ENCODE measurements at regions not wholly inside any gene's neighbourhood (a gene's known extent, or its start where the extent isn't known, plus 50 kb on each side); places are given as distances from the start of the nearest gene placed in this dataset.

DNA sequence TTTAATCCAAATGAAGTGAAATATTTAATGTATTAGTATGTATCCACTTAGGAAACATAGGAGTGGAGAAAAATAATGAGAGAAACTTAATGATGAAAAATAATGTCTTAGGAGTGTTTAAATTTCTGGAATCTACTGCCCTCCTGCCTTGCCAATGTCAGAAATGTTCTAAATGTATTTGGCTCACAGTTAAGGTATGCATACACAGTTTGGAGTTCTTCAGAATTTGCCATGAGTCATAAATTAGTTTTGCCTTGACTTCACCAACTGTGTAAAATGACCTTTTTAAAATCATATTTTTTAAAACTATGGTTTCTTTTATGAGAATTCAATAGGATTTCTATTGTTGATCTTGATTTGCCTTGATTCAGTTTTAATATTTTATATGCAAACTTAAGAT lies 191.7 kb upstream of the HSF2 start:
- no peaks in the 10 kb centered on the region for H3K36me3 Mint-ChIP-seq
- peaks cover 0 to 4% (median 0%) of the 10 kb centered on the region in 3 donors for H3K27me3 Mint-ChIP-seq (ENCODE audit: low read depth in 3 of 3)
- no peak overlapping the region for H3K27ac Mint-ChIP-seq
- peaks cover 6 to 15% (median 8%) of the 10 kb centered on the region in 6 donors for H3K9me3 Mint-ChIP-seq
- H3K4me1 Mint-ChIP-seq: no peaks in the 10 kb centered on the region
- DNase-seq: no peak
- no peak overlapping the region for H3K4me3 Mint-ChIP-seq

DNA sequence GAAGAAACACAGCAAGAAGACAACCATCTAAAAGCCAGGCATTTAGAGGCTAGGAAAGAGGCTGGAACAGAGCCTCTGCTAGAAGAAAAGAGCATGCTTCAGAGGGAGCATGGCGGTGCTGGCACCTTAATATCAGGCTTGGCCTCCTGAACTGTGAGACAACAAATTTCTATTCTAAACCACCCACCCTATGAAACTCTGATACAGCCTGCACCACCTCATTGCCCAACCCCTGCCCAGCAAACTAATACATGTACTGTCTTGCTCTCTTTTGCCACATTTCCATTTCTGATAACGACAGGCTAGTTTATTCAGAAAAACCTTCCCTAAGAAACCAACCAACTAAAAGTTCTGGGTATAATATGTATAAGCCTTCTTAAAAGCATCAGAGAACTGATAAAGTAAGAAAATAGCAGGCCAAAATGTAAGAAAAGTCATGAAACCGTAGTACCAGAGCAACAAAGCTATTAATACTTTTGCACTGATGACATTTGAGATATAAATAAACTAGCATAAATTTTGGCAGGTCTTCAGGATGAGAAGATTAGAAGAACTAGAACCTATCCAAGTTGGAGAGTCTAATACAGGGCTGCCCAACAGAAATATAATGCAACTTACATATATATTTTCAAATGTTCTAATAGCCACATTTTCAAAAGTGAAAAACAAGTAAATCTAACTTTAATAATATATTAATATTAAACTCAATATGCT lies 184.7 kb upstream of the HSF2 start:
- H3K4me3 Mint-ChIP-seq: no peak overlapping the region
- no peaks in the 10 kb centered on the region for H3K4me1 Mint-ChIP-seq
- peaks cover 0 to 12% (median 6%) of the 10 kb centered on the region in 6 donors for H3K9me3 Mint-ChIP-seq
- peaks cover 0 to 5% (median 0%) of the 10 kb centered on the region in 3 donors for H3K27me3 Mint-ChIP-seq (ENCODE audit: low read depth in 3 of 3)
- no peak for DNase-seq
- H3K36me3 Mint-ChIP-seq: no peaks in the 10 kb centered on the region
- H3K27ac Mint-ChIP-seq: no peak overlapping the region

DNA sequence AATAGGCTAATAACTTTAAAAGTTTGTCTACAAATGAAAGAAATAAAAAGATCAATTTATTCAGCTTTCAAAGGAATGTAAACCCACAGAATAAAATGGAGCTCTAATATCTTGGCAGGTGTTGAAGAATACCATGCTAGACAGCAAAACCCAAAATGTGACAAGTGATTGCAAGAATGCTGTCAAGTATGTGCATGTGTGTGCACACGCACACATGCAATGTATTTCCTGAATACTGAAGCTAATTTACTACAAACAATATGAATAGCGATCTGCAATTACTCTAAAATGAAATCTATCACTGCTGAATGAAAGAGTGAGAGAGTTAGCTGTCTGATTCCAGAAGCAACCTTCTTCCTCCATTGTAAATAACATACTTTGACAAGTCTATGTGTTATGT lies 179.2 kb upstream of the HSF2 start:
- Mint-ChIP-seq H3K4me3 (no peak overlapping the region), H3K36me3 (no peaks in the 10 kb centered on the region), H3K4me1 (no peaks in the 10 kb centered on the region), H3K9me3 (peaks cover 3 to 23% (median 6%) of the 10 kb centered on the region in 6 donors), H3K27me3 (ENCODE audit: low read depth in 3 of 3) (peaks cover 0 to 3% (median 0%) of the 10 kb centered on the region in 3 donors), H3K27ac (no peak overlapping the region)
- no peak for DNase-seq

DNA sequence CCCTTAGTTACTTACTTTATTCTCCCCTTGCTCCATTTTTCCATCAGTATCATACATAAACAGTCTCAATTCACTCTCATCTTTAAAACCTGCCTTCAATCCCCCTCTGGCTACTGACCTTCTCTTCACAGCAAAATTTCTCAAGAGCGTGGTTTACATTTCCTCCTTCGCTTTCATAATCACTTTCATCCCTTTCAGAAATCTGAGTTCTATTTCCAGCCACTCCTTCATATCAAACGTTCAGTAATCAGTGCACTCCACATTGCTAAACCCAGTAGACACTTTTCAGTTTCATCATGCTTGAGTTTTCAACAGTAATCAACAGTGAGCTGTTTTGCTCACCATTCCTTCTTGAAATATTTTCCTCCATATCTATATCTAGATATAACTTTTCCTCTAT lies 176.7 kb upstream of the HSF2 start:
- H3K27ac Mint-ChIP-seq: no peak overlapping the region
- H3K9me3 Mint-ChIP-seq: peaks cover 0 to 22% (median 4%) of the 10 kb centered on the region in 6 donors
- no peaks in the 10 kb centered on the region for H3K36me3 Mint-ChIP-seq
- H3K4me3 Mint-ChIP-seq: no peak overlapping the region
- no peaks in the 10 kb centered on the region for H3K4me1 Mint-ChIP-seq
- H3K27me3 Mint-ChIP-seq (ENCODE audit: low read depth in 3 of 3): no peaks in the 10 kb centered on the region
- DNase-seq: no peak

DNA sequence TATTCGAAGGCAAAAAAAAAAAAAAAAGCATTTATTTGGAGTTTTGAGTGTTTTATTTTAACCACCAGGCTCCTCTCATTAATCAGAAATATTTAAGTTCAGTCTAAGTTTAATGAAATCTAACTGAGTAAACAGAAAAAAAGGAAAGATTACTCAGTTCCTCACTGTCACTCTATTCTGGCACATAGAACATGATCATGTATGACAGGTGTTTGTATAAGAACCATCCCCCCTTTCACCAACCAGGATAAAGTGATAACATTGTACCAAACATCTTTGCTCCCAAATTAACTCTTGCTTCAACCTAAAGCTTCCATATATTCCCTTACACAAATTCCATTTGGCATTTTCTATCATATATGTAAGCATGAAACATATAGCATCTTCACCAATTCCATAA lies 176.2 kb upstream of the HSF2 start:
- no peaks in the 10 kb centered on the region for H3K36me3 Mint-ChIP-seq
- no peak overlapping the region for H3K27ac Mint-ChIP-seq
- no peak for DNase-seq
- peaks cover 3 to 22% (median 4%) of the 10 kb centered on the region in 6 donors for H3K9me3 Mint-ChIP-seq
- no peaks in the 10 kb centered on the region for H3K4me1 Mint-ChIP-seq
- H3K27me3 Mint-ChIP-seq (ENCODE audit: low read depth in 3 of 3): no peaks in the 10 kb centered on the region
- H3K4me3 Mint-ChIP-seq: no peak overlapping the region

DNA sequence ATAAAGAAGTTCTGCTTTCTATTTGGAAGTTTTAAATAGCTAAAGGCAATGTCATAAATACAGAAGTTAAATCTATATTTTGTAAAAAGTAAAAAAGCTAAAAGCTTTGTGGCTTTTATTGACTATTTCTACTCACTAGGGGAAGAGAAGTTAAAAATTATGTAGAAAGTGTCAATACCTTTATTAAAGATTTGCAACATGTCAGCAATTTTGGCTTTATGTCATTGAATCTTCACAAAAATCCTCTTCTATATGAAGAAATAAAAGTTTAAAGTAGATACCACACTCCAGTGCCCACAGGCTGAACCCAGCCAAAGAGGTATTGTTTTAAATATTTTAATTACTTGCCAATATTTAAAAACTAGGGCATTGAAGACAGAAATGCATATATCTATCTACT lies 160.6 kb upstream of the HSF2 start:
- H3K4me1 Mint-ChIP-seq: no peaks in the 10 kb centered on the region
- no peak overlapping the region for H3K27ac Mint-ChIP-seq
- H3K27me3 Mint-ChIP-seq (ENCODE audit: low read depth in 3 of 3): peaks cover 0 to 2% (median 0%) of the 10 kb centered on the region in 3 donors
- no peak overlapping the region for H3K4me3 Mint-ChIP-seq
- no peak for DNase-seq
- H3K9me3 Mint-ChIP-seq: peaks cover 5 to 31% (median 13%) of the 10 kb centered on the region in 6 donors
- H3K36me3 Mint-ChIP-seq: no peaks in the 10 kb centered on the region

DNA sequence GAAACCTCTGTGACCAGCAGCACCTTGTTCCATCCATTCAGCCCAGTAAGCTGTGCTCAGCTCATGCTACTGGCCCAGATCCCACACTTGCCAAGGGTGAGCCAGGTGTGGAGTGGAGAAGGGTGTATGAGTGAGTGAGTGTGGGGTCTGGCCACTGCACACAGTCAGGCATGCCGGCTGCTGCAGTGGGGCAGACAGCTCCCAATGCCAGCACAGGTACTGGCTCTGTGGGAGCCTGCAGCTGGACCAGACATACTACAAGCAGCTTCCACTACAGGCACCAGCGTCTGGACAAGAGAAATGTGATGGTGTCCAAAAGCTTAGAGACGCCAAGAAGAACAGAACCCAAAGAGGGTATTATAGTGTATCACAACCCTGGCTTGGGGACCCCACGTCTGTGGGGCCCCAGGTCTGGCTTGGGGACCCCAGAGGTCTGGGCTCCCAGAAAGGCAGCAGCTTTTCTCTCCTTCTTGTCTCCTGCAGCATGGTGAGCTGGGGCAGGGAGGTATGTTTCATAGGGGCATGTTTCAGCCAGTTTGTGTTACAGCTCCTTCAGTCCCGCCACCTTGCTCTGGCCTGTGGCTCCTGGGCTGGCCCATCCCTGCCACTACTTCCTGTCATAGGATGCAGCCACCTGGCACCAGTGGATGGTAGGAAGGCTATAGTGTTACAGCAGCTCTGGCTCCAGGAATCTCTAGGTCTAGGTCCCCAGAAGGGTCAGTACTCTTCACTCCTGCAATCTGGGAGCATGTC lies 152.4 kb upstream of the HSF2 start:
- Mint-ChIP-seq H3K4me1 (no peaks in the 10 kb centered on the region), H3K9me3 (peaks cover 7 to 31% (median 22%) of the 10 kb centered on the region in 6 donors), H3K27ac (no peak overlapping the region), H3K4me3 (no peak overlapping the region), H3K36me3 (no peaks in the 10 kb centered on the region), H3K27me3 (ENCODE audit: low read depth in 3 of 3) (no peaks in the 10 kb centered on the region)
- DNase-seq: no peak

DNA sequence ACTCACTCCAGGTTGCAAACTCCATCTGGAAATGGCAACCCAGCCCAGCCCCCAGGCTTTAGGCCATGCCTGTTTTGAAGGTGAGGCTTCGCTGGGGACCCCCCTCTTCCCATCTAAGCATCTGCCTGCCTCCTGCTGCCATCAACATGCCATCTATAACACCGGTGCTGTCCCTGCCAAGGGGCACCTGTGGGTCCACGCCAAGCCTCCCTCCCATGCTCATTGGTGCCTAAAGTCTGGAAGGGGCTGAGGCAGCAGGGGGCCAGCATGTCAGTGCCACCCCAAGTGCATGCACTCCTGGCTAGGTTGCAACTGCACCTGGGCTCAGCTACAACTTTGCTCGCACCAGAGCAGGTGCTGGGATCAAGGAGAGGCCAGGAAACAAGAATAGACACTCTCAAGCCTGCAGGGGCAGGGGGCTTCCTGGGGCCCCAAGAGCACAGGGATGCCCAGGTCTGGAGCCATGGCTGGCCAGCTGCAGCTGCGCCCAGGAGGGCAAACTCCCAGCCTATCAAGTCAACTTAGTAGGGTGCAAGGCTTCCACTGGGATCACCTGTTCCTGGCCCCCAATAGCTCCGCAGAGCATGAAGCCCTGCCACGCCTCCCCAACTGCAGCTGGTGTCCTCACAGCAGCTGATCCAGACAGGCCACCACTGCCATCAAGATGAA lies 151.3 kb upstream of the HSF2 start:
- H3K27ac Mint-ChIP-seq: no peak overlapping the region
- peaks cover 8 to 23% (median 19%) of the 10 kb centered on the region in 6 donors for H3K9me3 Mint-ChIP-seq
- H3K4me3 Mint-ChIP-seq: no peak overlapping the region
- no peak for DNase-seq
- H3K36me3 Mint-ChIP-seq: no peaks in the 10 kb centered on the region
- H3K27me3 Mint-ChIP-seq (ENCODE audit: low read depth in 3 of 3): peaks cover 0 to 1% (median 0%) of the 10 kb centered on the region in 3 donors
- no peaks in the 10 kb centered on the region for H3K4me1 Mint-ChIP-seq

DNA sequence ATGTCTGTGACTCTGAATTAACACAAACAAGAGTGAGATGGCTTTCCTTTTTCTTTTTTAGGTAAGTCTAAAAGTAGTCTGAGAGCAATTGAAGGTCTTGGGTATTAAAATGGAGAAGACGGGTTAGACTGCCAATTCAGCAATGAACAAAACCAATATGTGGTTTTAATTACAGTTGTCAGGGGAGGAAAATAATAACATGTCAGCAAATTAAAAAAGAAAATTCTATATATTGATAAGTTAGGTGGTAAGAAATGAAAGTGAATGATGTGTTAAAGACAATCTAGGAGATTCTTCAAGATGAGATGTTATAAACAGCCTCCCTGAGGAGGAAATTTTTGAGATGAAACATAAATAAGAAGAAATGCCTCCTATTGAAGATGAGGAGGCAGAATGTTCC lies 150.6 kb upstream of the HSF2 start:
- Mint-ChIP-seq H3K9me3 (peaks cover 4 to 19% (median 12%) of the 10 kb centered on the region in 6 donors), H3K4me1 (no peaks in the 10 kb centered on the region), H3K27ac (no peak overlapping the region), H3K36me3 (no peaks in the 10 kb centered on the region), H3K27me3 (ENCODE audit: low read depth in 3 of 3) (peaks cover 0 to 2% (median 0%) of the 10 kb centered on the region in 3 donors), H3K4me3 (no peak overlapping the region)
- DNase-seq: no peak

DNA sequence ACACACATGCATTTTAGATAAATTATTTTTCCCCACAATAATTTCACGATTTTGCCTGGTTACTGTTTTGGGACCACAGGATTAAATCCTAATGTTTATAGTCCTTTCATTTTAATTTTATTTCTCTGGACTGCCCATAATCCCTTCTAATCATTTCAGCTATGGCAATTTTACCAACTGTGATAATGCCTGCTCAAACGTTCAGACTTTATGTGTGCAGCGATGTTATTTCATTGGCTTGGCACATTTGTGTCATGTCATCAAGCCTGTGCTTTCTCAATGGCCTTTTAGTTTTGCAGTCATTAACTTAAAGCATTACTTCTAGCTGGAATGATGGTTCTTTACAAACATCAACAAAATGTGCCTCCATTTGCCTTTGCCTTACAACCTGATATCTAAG lies 140.6 kb upstream of the HSF2 start:
- Mint-ChIP-seq H3K4me1 (no peaks in the 10 kb centered on the region), H3K4me3 (no peak overlapping the region), H3K9me3 (peaks cover 0 to 15% (median 3%) of the 10 kb centered on the region in 6 donors), H3K27me3 (ENCODE audit: low read depth in 3 of 3) (no peaks in the 10 kb centered on the region), H3K36me3 (no peaks in the 10 kb centered on the region), H3K27ac (no peak overlapping the region)
- DNase-seq: no peak

DNA sequence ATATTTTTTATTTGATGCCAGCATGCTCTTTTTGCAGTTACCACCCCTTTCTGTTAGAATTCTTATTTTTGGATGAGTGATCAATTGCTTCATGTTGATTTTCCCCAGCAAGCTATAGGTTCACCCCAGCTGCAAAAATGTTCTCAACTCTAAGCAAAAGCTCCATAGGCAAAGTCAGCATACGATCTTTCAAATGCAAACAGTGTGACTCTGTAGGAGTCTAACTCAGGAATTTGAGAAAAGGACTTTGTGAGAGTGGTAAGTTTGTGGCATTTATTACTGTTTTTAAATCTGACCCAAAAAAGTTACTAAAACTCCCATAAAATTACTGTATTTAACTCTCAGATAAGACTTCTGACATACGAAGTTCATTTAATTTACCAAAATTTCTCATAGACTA lies 134.9 kb upstream of the HSF2 start:
- Mint-ChIP-seq H3K36me3 (no peaks in the 10 kb centered on the region), H3K9me3 (peaks cover 3 to 28% (median 5%) of the 10 kb centered on the region in 6 donors)
- DNase-seq: no peak

DNA sequence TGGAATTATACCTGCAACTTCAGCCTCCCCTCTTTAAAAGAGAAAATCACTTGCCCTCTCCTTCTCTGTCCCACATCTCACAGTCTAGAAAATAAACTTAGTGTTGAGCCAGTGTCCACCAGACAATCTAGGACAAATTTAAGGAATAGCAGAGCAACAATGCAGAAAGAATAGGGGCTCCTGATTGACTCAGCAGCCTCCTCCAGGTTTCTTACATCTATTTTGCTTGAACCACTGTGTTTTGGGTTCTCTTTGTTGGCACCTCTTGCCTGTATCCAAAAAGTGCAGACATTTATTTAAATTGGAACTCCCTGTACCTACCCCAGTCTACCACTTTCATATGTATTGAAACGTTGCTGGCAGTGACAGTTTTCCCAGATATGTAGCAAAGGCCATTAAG lies 133.7 kb upstream of the HSF2 start:
- H3K9me3 Mint-ChIP-seq: peaks cover 0 to 24% (median 5%) of the 10 kb centered on the region in 6 donors
- no peaks in the 10 kb centered on the region for H3K4me1 Mint-ChIP-seq
- H3K27ac Mint-ChIP-seq: no peak overlapping the region
- no peaks in the 10 kb centered on the region for H3K36me3 Mint-ChIP-seq
- no peak overlapping the region for H3K4me3 Mint-ChIP-seq
- H3K27me3 Mint-ChIP-seq (ENCODE audit: low read depth in 3 of 3): no peaks in the 10 kb centered on the region
- DNase-seq: no peak

More for the DNA sequence above, 134.9 kb upstream of the HSF2 start:
- Mint-ChIP-seq H3K4me3 (no peak overlapping the region), H3K27ac (no peak overlapping the region), H3K4me1 (no peaks in the 10 kb centered on the region), H3K27me3 (ENCODE audit: low read depth in 3 of 3) (no peaks in the 10 kb centered on the region)

DNA sequence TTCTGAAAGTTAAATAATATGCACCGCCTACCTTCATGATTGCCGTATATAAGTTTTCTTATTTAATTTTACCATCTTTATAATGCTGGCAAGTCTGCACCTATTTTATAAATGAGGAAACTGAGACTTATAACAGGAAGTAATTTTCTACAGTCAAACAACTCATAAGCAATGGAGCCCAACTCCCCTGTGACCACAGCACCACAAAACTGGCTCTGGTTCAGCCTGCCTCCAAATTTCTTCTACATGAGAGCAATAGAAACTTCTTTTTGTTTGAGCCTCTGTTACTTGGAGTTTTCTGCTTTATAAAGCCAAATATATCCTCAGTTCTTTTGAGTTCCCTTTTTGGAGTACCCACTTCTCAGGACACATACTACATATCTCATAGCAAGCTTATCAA lies 131.1 kb upstream of the HSF2 start:
- DNase-seq: no peak
- no peaks in the 10 kb centered on the region for H3K36me3 Mint-ChIP-seq
- peaks cover 0 to 23% (median 5%) of the 10 kb centered on the region in 6 donors for H3K9me3 Mint-ChIP-seq
- no peaks in the 10 kb centered on the region for H3K4me1 Mint-ChIP-seq
- H3K27ac Mint-ChIP-seq: no peak overlapping the region
- no peaks in the 10 kb centered on the region for H3K27me3 Mint-ChIP-seq (ENCODE audit: low read depth in 3 of 3)
- no peak overlapping the region for H3K4me3 Mint-ChIP-seq

DNA sequence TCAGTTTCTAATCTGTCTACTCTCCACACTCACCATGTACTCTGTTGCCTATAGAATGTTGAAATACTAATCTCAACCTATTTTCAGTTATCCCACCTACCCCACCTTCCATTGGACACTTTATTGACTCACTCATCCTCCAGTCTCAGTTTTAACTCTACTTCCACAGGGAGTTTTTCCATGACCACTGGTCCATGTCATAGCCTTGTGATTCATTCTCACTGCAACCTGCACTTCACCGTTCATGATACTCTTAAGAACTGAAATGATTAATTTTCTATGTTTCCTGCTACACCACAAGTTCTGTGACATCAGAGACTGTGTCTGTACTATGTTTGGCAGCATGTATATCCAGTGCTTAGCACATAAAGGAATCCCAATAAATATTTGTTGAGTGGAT lies 122.8 kb upstream of the HSF2 start:
- no peak overlapping the region for H3K27ac Mint-ChIP-seq
- H3K4me3 Mint-ChIP-seq: no peak overlapping the region
- H3K9me3 Mint-ChIP-seq: peaks cover 0 to 16% (median 2%) of the 10 kb centered on the region in 6 donors

More for the DNA sequence above, 122.8 kb upstream of the HSF2 start:
- DNase-seq: no peak
- Mint-ChIP-seq H3K4me1 (no peaks in the 10 kb centered on the region), H3K27me3 (ENCODE audit: low read depth in 3 of 3) (peaks cover 0 to 1% (median 0%) of the 10 kb centered on the region in 3 donors), H3K36me3 (no peaks in the 10 kb centered on the region)

Measured in immature natural killer cell (primary cell).